ENCODE measurements at regions not wholly inside any gene's neighbourhood (a gene's known extent, or its start where the extent isn't known, plus 50 kb on each side); places are given as distances from the start of the nearest gene placed in this dataset.

DNA sequence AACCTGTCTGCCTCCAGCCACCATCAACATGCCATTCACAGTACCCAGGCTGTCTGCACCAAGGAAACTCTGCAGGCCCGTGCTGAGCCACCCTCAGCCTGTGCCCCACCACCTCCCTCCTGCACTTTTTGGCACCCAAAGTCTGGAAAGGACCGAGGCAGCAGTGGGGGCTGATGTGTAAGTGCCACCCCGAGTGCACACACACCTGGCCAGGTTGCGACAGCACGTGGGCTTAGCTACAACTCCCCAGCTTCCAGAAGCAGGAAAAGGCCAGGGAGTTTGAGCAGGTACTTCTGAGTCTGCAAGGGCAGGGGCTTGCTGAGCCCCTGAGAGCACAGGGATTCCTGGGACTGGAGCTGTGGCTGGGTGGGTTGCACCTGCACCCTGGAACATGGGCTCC, 303.3 kb upstream of the OPRM1 start:
- TF ChIP-seq, protein P1, sequence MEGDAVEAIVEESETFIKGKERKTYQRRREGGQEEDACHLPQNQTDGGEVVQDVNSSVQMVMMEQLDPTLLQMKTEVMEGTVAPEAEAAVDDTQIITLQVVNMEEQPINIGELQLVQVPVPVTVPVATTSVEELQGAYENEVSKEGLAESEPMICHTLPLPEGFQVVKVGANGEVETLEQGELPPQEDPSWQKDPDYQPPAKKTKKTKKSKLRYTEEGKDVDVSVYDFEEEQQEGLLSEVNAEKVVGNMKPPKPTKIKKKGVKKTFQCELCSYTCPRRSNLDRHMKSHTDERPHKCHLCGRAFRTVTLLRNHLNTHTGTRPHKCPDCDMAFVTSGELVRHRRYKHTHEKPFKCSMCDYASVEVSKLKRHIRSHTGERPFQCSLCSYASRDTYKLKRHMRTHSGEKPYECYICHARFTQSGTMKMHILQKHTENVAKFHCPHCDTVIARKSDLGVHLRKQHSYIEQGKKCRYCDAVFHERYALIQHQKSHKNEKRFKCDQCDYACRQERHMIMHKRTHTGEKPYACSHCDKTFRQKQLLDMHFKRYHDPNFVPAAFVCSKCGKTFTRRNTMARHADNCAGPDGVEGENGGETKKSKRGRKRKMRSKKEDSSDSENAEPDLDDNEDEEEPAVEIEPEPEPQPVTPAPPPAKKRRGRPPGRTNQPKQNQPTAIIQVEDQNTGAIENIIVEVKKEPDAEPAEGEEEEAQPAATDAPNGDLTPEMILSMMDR (IDR thresholded peaks at IDR 0.05) = no peak
- TF ChIP-seq POLR2A (IDR thresholded peaks at IDR 0.05) = no peak
